BJ (cell line): ENCODE measurements at regions not wholly inside any gene's neighbourhood (a gene's known extent, or its start where the extent isn't known, plus 50 kb on each side); places are given as distances from the start of the nearest gene placed in this dataset.
"Not testable (repeated sequence)": the region's sequence is repeated elsewhere in the genome, so short reads cannot be mapped to it uniquely, and the experiment has no call there.

Experiments used
- CTCF ChIA-PET: fragments of 350-600 bp; formaldehyde crosslinking; extraction: SDS; loops from one replicate; lab custom pipeline; 2021; ENCODE audit warnings: antibody characterized with exemption, inconsistent platforms; lab: Yijun Ruan, JAX
- POLR2A ChIA-PET: fragments of 300-600 bp; sonication (Branson Sonifier 250); formaldehyde crosslinking; extraction: SDS; loops from one replicate; lab custom pipeline; 2021; ENCODE audit warnings: antibody characterized with exemption; lab: Charles Lee
- DNase-seq: peaks from one replicate; pipeline ENCODE4 v3.0.0-alpha.2; 2011; ENCODE audit warnings: low read depth
- H3K27me3 ChIP-seq: 2 replicates; pipeline ENCODE4 v1.6.0; 2011; ENCODE audit warnings: low read length; ENCODE audit not compliant: control insufficient read depth, insufficient read depth
- H3K36me3 ChIP-seq: 2 replicates; pipeline ENCODE4 v1.5.1; 2011; ENCODE audit warnings: low read length; ENCODE audit not compliant: control insufficient read depth, insufficient read depth
- H3K4me3 ChIP-seq: 2 replicates; pipeline ENCODE4 v1.5.1; 2011; ENCODE audit warnings: low read depth, mild to moderate bottlenecking, control low read depth, low read length
- CTCF ChIP-seq: IDR thresholded peaks from 2 replicates; pipeline ENCODE4 v1.5.1; 2011; ENCODE audit warnings: low read depth, mild to moderate bottlenecking, control low read depth, inconsistent platforms, low read length, moderate library complexity; ENCODE audit not compliant: insufficient read depth

GRCh38 chr7:24395512-24395911, 111.5 kb downstream of the NPY start:
- Histone ChIP-seq H3K27me3 (no peaks in the 10 kb centered on the region), H3K36me3 (no peaks in the 10 kb centered on the region), H3K4me3 (no peak overlapping the region)
- DNase-seq, result no peak
- ChIA-PET POLR2A (no interaction called here), CTCF (no interaction called here)
- no peak for TF ChIP-seq CTCF

GRCh38 chr7:24396387-24396786, 112.4 kb downstream of the NPY start:
- CTCF ChIA-PET, result interaction anchor here (0.7 kb wide), 1 partner anchor 9 kb away, joined by 3 read pairs; no protein-coding TSS in a partner anchor
- DNase-seq, H3K36me3 ChIP-seq, POLR2A ChIA-PET, H3K27me3 ChIP-seq, H3K4me3 ChIP-seq: not testable (repeated sequence)

- CTCF ChIA-PET, result interaction anchor here (1.2 kb wide), 1 partner anchor 8 kb away, joined by 5 read pairs; no protein-coding TSS in a partner anchor
Measured at GRCh38 chr7:24401628-24402593, 117.9 kb downstream of the NPY start.

GRCh38 chr7:24402655-24403054, 118.7 kb downstream of the NPY start:
- Histone ChIP-seq H3K36me3 (no peaks in the 10 kb centered on the region), H3K4me3 (no peak overlapping the region), H3K27me3 (no peaks in the 10 kb centered on the region; the same call in 1 of the 2 replicates)
- no peak for TF ChIP-seq CTCF
- ChIA-PET CTCF (interaction anchor here (1.2 kb wide), 1 partner anchor 9 kb away, joined by 5 read pairs; no protein-coding TSS in a partner anchor), POLR2A (no interaction called here)
- DNase-seq, result no peak

More at GRCh38 chr7:24401628-24402593, 117.9 kb downstream of the NPY start:
- Histone ChIP-seq H3K4me3 (peak overlapping the region; percentile 23; the same call in 1 of the 2 replicates), H3K36me3 (no peaks in the 10 kb centered on the region), H3K27me3 (no peaks in the 10 kb centered on the region; the same call in 1 of the 2 replicates)
- peak; percentile 58 for TF ChIP-seq CTCF
- POLR2A ChIA-PET, result no interaction called here
- no peak for DNase-seq

- no peak overlapping the region for H3K4me3 ChIP-seq
- DNase-seq, result no peak
- ChIA-PET CTCF (interaction anchor here (1.2 kb wide), 1 partner anchor 318 kb away, joined by 3 read pairs; no protein-coding TSS in a partner anchor), POLR2A (no interaction called here)
- TF ChIP-seq CTCF, result no peak
- H3K36me3 ChIP-seq, result no peaks in the 10 kb centered on the region
- H3K27me3 ChIP-seq, result peaks cover 2% of the 10 kb centered on the region; the same call in 1 of the 2 replicates
Measured at GRCh38 chr7:24403557-24403956, 119.6 kb downstream of the NPY start.
